T-helper 1 cell treated with Interleukin-12 subunit alpha and Interleukin-12 subunit beta and Interleukin-4 antibody, amounts not matched to agents 30 μg/mL and 1 μg/mL, for 36 hours (primary cell): ENCODE measurements at regions not wholly inside any gene's neighbourhood (a gene's known extent, or its start where the extent isn't known, plus 50 kb on each side); places are given as distances from the start of the nearest gene placed in this dataset.
"Not testable (repeated sequence)": the region's sequence is repeated elsewhere in the genome, so short reads cannot be mapped to it uniquely, and the experiment has no call there.

Experiments used
- H3K27ac Mint-ChIP-seq: one replicate; pipeline ENCODE4 v1.8.0; 2021; ENCODE audit warnings: mild to moderate bottlenecking, mixed read lengths
- H3K27me3 Mint-ChIP-seq: one replicate; pipeline ENCODE4 v1.8.0; 2021; ENCODE audit warnings: low read depth, mixed read lengths
- H3K36me3 Mint-ChIP-seq: one replicate; pipeline ENCODE4 v1.8.0; 2021; ENCODE audit warnings: low read depth, mixed read lengths
- H3K4me1 Mint-ChIP-seq: one replicate; pipeline ENCODE4 v1.8.0; 2021; ENCODE audit warnings: low read depth, mixed read lengths
- H3K4me3 Mint-ChIP-seq: one replicate; pipeline ENCODE4 v1.8.0; 2021; ENCODE audit warnings: mild to moderate bottlenecking, moderate library complexity, mixed read lengths
- H3K9me3 Mint-ChIP-seq: one replicate; pipeline ENCODE4 v1.8.0; 2021; ENCODE audit warnings: mixed read lengths

DNA sequence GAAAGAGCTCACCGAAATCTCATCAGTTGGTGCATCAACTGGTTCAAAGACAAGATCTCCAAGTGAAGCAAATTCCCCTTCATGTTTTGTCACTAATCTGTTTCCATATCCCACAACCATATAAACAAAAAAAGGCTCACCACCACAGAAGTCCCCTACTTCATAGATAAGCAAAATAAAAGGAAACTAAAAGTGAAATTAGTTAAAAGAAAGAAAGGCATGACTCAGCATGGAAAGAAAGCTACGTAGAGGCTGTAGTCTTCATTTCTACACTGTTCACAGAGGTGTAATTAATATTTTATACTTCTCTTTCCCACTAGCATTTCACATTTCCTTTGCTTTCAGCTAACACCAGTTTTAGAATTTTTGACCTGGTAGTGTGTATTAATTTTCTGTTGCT lies 208.0 kb downstream of the CYLC2 start:
- Mint-ChIP-seq H3K36me3 (no peaks in the 10 kb centered on the region), H3K4me1 (no peaks in the 10 kb centered on the region), H3K27ac (no peak overlapping the region), H3K4me3 (no peak overlapping the region), H3K9me3 (no peaks in the 10 kb centered on the region), H3K27me3 (no peaks in the 10 kb centered on the region)

GRCh38 chr9:103205881-103206585 lies 210.9 kb downstream of the CYLC2 start:
- not testable (repeated sequence) for H3K4me3 Mint-ChIP-seq, H3K27ac Mint-ChIP-seq, H3K27me3 Mint-ChIP-seq, H3K36me3 Mint-ChIP-seq, H3K4me1 Mint-ChIP-seq
- peaks cover 17% of the 10 kb centered on the region for H3K9me3 Mint-ChIP-seq

- Mint-ChIP-seq H3K36me3 (no peaks in the 10 kb centered on the region), H3K4me3 (no peak overlapping the region), H3K9me3 (peaks cover 20% of the 10 kb centered on the region), H3K4me1 (no peaks in the 10 kb centered on the region), H3K27me3 (no peaks in the 10 kb centered on the region), H3K27ac (no peak overlapping the region)
Observed at GRCh38 chr9:103210607-103211006, 215.5 kb downstream of the CYLC2 start.

DNA sequence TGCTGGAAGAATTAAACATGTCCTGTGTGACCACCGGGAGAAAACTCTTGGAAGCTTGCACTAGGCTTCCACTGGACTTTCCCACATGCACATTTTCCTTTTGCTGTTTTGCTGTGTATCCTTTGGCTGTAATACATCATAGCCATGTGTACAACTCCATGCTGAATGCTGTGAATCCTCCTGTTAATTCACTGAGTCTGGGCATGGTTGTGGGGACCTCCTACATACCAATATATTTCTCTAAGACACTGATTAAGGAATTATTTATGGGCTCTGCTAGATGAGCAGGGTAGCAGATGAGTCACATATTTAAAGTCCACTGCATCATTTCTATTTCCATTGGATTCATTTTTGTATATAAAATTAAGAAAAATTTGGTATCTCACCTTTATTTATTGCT lies 220.1 kb downstream of the CYLC2 start:
- no peaks in the 10 kb centered on the region for H3K36me3 Mint-ChIP-seq
- H3K9me3 Mint-ChIP-seq: peaks cover 11% of the 10 kb centered on the region
- H3K4me3 Mint-ChIP-seq: no peak overlapping the region
- H3K27me3 Mint-ChIP-seq: no peaks in the 10 kb centered on the region
- H3K27ac Mint-ChIP-seq: no peak overlapping the region
- H3K4me1 Mint-ChIP-seq: no peaks in the 10 kb centered on the region

DNA sequence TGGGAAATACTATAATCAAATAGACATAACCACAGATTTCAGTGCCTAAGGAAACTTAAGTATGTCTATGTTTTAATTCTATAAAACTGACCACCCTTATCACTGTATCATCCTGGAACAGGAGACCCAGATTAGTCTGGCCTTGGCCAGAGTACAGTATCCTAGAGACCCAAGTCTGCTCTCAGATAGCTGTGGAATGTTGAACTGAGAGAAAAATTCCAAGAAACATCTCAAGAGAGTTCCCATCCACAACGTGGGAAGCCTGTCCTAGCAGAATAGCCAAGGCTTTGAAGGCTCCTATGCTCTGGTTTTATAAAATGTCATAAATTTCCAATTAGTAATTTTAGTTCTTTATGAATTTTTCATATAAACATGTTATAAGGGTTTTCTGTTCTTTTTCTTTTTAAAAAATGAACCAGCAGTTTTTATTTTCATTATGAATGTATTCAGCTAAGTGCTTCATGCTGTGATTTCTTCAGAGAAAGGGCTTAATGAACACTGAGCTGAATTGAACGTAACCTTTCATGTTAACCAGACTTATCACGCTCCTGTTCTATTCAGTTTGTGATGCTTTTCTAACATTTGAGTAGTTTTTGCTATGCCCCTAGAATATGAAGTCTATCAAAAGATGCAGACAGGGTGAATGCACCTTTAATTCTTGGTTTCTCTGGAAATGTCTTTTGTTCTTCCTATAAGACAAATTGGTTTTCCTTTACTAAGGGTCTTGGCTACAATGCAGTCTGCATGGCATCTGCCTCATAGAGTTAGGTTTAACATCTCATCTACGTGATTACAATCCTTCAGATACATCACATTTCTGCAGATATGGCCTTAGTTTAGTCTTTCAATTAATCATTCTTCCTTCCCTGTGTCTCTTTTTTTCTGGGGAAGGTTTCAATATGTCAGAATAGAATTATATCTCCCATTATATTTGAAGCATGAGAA lies 230.8 kb downstream of the CYLC2 start:
- Mint-ChIP-seq H3K4me3 (no peak overlapping the region), H3K27ac (no peak overlapping the region), H3K4me1 (no peaks in the 10 kb centered on the region), H3K9me3 (peaks cover 3% of the 10 kb centered on the region), H3K27me3 (no peaks in the 10 kb centered on the region), H3K36me3 (no peaks in the 10 kb centered on the region)

- Mint-ChIP-seq H3K27me3 (no peaks in the 10 kb centered on the region), H3K36me3 (no peaks in the 10 kb centered on the region), H3K9me3 (peaks cover 3% of the 10 kb centered on the region), H3K4me1 (no peaks in the 10 kb centered on the region), H3K27ac (no peak overlapping the region), H3K4me3 (no peak overlapping the region)
Observed at GRCh38 chr9:103226647-103227013, 231.5 kb downstream of the CYLC2 start.

- not testable (repeated sequence) for H3K27ac Mint-ChIP-seq, H3K36me3 Mint-ChIP-seq, H3K4me3 Mint-ChIP-seq, H3K4me1 Mint-ChIP-seq, H3K27me3 Mint-ChIP-seq
- H3K9me3 Mint-ChIP-seq: peaks cover 11% of the 10 kb centered on the region
Observed at GRCh38 chr9:103237571-103238109, 242.5 kb downstream of the CYLC2 start.

DNA sequence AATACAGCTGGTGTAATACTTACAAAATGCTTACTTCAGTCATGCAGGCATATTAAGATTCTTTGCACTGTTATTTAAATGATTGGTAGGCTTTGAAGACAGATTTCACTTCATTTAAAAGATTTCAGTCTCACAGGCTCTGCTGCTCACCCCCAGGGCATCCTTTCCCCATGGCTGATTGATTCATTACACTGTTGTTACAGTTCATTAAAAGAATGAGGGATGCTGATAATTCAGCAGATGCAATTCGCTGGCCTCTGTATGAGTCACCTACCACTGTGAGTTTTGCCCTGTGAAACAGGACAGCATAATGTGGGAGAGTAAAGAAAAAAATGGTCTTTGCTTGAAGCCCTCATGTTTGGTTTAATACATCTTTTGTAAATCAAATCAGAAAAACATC lies 246.9 kb downstream of the CYLC2 start:
- peaks cover 5% of the 10 kb centered on the region for H3K9me3 Mint-ChIP-seq
- no peak overlapping the region for H3K4me3 Mint-ChIP-seq
- no peaks in the 10 kb centered on the region for H3K36me3 Mint-ChIP-seq
- no peak overlapping the region for H3K27ac Mint-ChIP-seq
- no peaks in the 10 kb centered on the region for H3K4me1 Mint-ChIP-seq
- no peaks in the 10 kb centered on the region for H3K27me3 Mint-ChIP-seq

DNA sequence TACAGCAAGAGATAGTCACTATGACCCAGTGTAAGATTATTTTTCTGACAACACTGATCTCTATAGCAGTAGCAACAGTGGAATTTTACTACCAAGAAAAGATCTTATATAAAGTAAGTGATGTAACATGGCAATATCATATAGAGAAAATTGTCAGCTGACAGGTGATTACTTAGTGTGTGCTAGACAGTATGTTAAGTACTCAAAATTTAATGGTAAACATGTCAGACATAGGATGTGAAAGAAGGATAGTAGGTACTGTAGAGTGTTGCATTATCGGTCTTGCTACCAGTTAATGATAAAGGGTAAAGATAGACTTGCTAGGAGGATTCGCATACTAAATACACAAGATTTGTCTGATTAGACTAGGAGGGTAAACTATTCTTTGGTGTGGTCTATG lies 247.4 kb downstream of the CYLC2 start:
- Mint-ChIP-seq H3K9me3 (peaks cover 5% of the 10 kb centered on the region), H3K4me1 (no peaks in the 10 kb centered on the region), H3K27me3 (no peaks in the 10 kb centered on the region), H3K36me3 (no peaks in the 10 kb centered on the region), H3K27ac (no peak overlapping the region), H3K4me3 (no peak overlapping the region)

DNA sequence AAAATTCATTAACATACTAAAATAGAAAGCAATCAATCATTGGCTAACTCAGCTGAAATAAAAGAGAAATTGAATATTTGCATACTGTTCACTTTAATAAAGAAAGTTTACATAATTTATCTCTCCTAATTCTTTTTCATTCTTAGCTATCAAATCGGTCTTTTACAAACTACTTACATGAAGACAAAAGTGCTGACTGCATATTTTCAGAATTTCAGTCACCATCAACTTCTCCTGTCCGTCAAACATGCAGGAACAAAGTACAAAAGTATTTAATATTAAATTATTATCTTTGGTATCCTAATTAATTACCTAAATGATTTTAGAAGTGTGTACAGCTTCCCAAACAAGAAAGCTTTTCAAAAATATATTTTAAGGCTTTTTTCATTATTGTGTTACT lies 248.4 kb downstream of the CYLC2 start:
- Mint-ChIP-seq H3K4me3 (no peak overlapping the region), H3K36me3 (no peaks in the 10 kb centered on the region), H3K4me1 (no peaks in the 10 kb centered on the region), H3K9me3 (peaks cover 5% of the 10 kb centered on the region), H3K27me3 (no peaks in the 10 kb centered on the region), H3K27ac (no peak overlapping the region)

- no peaks in the 10 kb centered on the region for H3K27me3 Mint-ChIP-seq
- no peak overlapping the region for H3K4me3 Mint-ChIP-seq
- H3K27ac Mint-ChIP-seq: no peak overlapping the region
- H3K36me3 Mint-ChIP-seq: no peaks in the 10 kb centered on the region
- H3K9me3 Mint-ChIP-seq: peaks cover under 1% of the 10 kb centered on the region
- H3K4me1 Mint-ChIP-seq: no peaks in the 10 kb centered on the region
Observed at GRCh38 chr9:103245369-103245768, 250.2 kb downstream of the CYLC2 start.

GRCh38 chr9:103261951-103262350 lies 266.8 kb downstream of the CYLC2 start:
- H3K4me1 Mint-ChIP-seq: no peaks in the 10 kb centered on the region

DNA sequence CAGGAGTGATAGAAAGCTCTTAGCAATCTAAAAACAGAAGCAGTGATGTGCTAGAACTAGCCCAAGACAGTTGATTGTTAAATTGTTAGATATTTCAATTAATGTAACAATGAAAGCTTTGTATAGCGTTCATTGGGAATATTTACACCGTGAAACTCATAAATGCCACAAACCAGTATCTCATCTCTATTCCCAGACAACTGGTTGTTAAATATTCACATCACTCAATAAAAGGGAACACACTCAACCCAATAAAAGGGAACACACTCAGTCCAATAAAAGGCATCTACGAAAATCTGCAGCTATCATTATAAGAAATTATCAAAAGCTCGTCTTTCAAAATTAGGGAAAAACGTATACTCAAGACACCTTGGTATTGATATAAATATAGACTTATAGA lies 270.9 kb downstream of the CYLC2 start:
- H3K9me3 Mint-ChIP-seq: peaks cover 6% of the 10 kb centered on the region
- no peak overlapping the region for H3K27ac Mint-ChIP-seq
- H3K4me3 Mint-ChIP-seq: no peak overlapping the region
- H3K27me3 Mint-ChIP-seq: no peaks in the 10 kb centered on the region
- H3K36me3 Mint-ChIP-seq: no peaks in the 10 kb centered on the region
- H3K4me1 Mint-ChIP-seq: no peaks in the 10 kb centered on the region

More at GRCh38 chr9:103261951-103262350, 266.8 kb downstream of the CYLC2 start:
- Mint-ChIP-seq H3K27me3 (no peaks in the 10 kb centered on the region), H3K4me3 (no peak overlapping the region), H3K9me3 (peaks cover 15% of the 10 kb centered on the region), H3K27ac (no peak overlapping the region), H3K36me3 (no peaks in the 10 kb centered on the region)

DNA sequence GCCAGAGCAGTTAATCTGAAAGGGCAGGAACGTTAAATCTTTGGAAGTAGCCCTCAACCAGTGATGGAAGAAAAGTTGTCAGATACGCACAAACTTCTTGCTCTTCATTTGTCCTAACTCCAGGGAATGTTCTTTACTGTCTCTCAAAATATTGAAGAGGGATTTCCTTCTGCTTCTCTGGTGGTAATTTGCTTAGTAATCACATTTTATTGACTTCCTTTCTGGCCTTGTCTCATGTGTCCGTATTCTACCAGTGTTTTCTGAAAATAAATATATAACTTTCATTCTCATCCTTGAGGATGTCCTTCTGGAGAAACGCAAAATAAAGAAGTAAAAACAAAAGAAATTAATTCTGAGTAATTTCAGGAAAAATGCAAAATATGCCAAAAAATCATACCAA lies 282.1 kb downstream of the CYLC2 start:
- Mint-ChIP-seq H3K36me3 (no peaks in the 10 kb centered on the region), H3K4me3 (no peak overlapping the region), H3K4me1 (no peaks in the 10 kb centered on the region), H3K9me3 (peaks cover 2% of the 10 kb centered on the region), H3K27ac (no peak overlapping the region), H3K27me3 (no peaks in the 10 kb centered on the region)

- H3K4me3 Mint-ChIP-seq: no peak overlapping the region
- H3K27me3 Mint-ChIP-seq: no peaks in the 10 kb centered on the region
Observed at GRCh38 chr9:103281126-103281525, 286.0 kb downstream of the CYLC2 start.

More at GRCh38 chr9:103281126-103281525, 286.0 kb downstream of the CYLC2 start:
- H3K9me3 Mint-ChIP-seq: peaks cover 3% of the 10 kb centered on the region
- H3K4me1 Mint-ChIP-seq: no peaks in the 10 kb centered on the region
- no peak overlapping the region for H3K27ac Mint-ChIP-seq
- H3K36me3 Mint-ChIP-seq: no peaks in the 10 kb centered on the region
